ENCODE measurements at regions not wholly inside any gene's neighbourhood (a gene's known extent, or its start where the extent isn't known, plus 50 kb on each side); places are given as distances from the start of the nearest gene placed in this dataset.

- no peaks in the 10 kb centered on the region for H3K36me3 Mint-ChIP-seq (ENCODE audit: insufficient read depth in 2 of 2)
- DNase-seq = no peak
- peaks cover 0 to 2% of the 10 kb centered on the region in 2 donors for H3K9me3 Mint-ChIP-seq
- H3K27me3 Mint-ChIP-seq (ENCODE audit: low read depth) = no peaks in the 10 kb centered on the region
- H3K4me3 Mint-ChIP-seq = no peak overlapping the region
- H3K4me1 Mint-ChIP-seq (ENCODE audit: low read depth) = no peaks in the 10 kb centered on the region
- ATAC-seq (replicated peaks in 1 of 2) = no peak
- H3K27ac Mint-ChIP-seq = no peak overlapping the region
Observed at GRCh38 chr7:125529249-125529648, 599.6 kb upstream of the POT1 start.

- no peaks in the 10 kb centered on the region for H3K36me3 Mint-ChIP-seq (ENCODE audit: insufficient read depth in 2 of 2)
- no peaks in the 10 kb centered on the region for H3K27me3 Mint-ChIP-seq (ENCODE audit: low read depth)
- no peak for DNase-seq
- peaks cover 0 to 4% of the 10 kb centered on the region in 2 donors for H3K9me3 Mint-ChIP-seq
- no peak for ATAC-seq (replicated peaks in 1 of 2)
- no peak overlapping the region for H3K27ac Mint-ChIP-seq
- H3K4me1 Mint-ChIP-seq (ENCODE audit: low read depth) = no peaks in the 10 kb centered on the region
- no peak overlapping the region for H3K4me3 Mint-ChIP-seq
Observed at GRCh38 chr7:125526958-125527357, 597.3 kb upstream of the POT1 start.

GRCh38 chr7:125526092-125526491 lies 596.5 kb upstream of the POT1 start:
- no peak for ATAC-seq (replicated peaks in 1 of 2)
- peaks cover 0 to 4% of the 10 kb centered on the region in 2 donors for H3K9me3 Mint-ChIP-seq

GRCh38 chr7:125516194-125516593 lies 586.6 kb upstream of the POT1 start:
- H3K36me3 Mint-ChIP-seq (ENCODE audit: insufficient read depth in 2 of 2) = no peaks in the 10 kb centered on the region
- no peak for ATAC-seq (replicated peaks in 1 of 2)
- H3K4me3 Mint-ChIP-seq = no peak overlapping the region
- no peak overlapping the region for H3K27ac Mint-ChIP-seq
- H3K4me1 Mint-ChIP-seq (ENCODE audit: low read depth) = no peaks in the 10 kb centered on the region
- no peaks in the 10 kb centered on the region for H3K27me3 Mint-ChIP-seq (ENCODE audit: low read depth)
- H3K9me3 Mint-ChIP-seq = peaks cover 3 to 4% of the 10 kb centered on the region in 2 donors
- DNase-seq = no peak

More at GRCh38 chr7:125526092-125526491, 596.5 kb upstream of the POT1 start:
- H3K4me1 Mint-ChIP-seq (ENCODE audit: low read depth) = no peaks in the 10 kb centered on the region
- no peak overlapping the region for H3K27ac Mint-ChIP-seq
- H3K4me3 Mint-ChIP-seq = no peak overlapping the region
- H3K36me3 Mint-ChIP-seq (ENCODE audit: insufficient read depth in 2 of 2) = no peaks in the 10 kb centered on the region
- DNase-seq = no peak
- no peaks in the 10 kb centered on the region for H3K27me3 Mint-ChIP-seq (ENCODE audit: low read depth)

- H3K27ac Mint-ChIP-seq = no peak overlapping the region
- DNase-seq (no peak), ATAC-seq (replicated peaks in 1 of 2) (no peak)
- no peaks in the 10 kb centered on the region for H3K4me1 Mint-ChIP-seq (ENCODE audit: low read depth)
- no peaks in the 10 kb centered on the region for H3K27me3 Mint-ChIP-seq (ENCODE audit: low read depth)
- peaks cover 0 to 3% of the 10 kb centered on the region in 2 donors for H3K9me3 Mint-ChIP-seq
- no peak overlapping the region for H3K4me3 Mint-ChIP-seq
- no peaks in the 10 kb centered on the region for H3K36me3 Mint-ChIP-seq (ENCODE audit: insufficient read depth in 2 of 2)
Observed at GRCh38 chr7:125512373-125512772, 582.7 kb upstream of the POT1 start.

- Mint-ChIP-seq H3K27ac (no peak overlapping the region), H3K36me3 (ENCODE audit: insufficient read depth in 2 of 2) (no peaks in the 10 kb centered on the region), H3K27me3 (ENCODE audit: low read depth) (no peaks in the 10 kb centered on the region), H3K9me3 (peaks cover 0 to 3% of the 10 kb centered on the region in 2 donors), H3K4me1 (ENCODE audit: low read depth) (no peaks in the 10 kb centered on the region), H3K4me3 (no peak overlapping the region)
- ATAC-seq (replicated peaks in 1 of 2) (no peak), DNase-seq (no peak)
Observed at GRCh38 chr7:125511310-125511709, 581.7 kb upstream of the POT1 start.

GRCh38 chr7:125506331-125506730 lies 576.7 kb upstream of the POT1 start:
- peaks cover 0 to 3% of the 10 kb centered on the region in 2 donors for H3K9me3 Mint-ChIP-seq

GRCh38 chr7:125504848-125505247 lies 575.2 kb upstream of the POT1 start:
- DNase-seq (no peak), ATAC-seq (replicated peaks in 1 of 2) (no peak)
- no peaks in the 10 kb centered on the region for H3K36me3 Mint-ChIP-seq (ENCODE audit: insufficient read depth in 2 of 2)
- no peak overlapping the region for H3K4me3 Mint-ChIP-seq
- H3K9me3 Mint-ChIP-seq = peaks cover 3% of the 10 kb centered on the region in 2 donors
- H3K27me3 Mint-ChIP-seq (ENCODE audit: low read depth) = no peaks in the 10 kb centered on the region
- H3K4me1 Mint-ChIP-seq (ENCODE audit: low read depth) = no peaks in the 10 kb centered on the region
- H3K27ac Mint-ChIP-seq = no peak overlapping the region

More at GRCh38 chr7:125506331-125506730, 576.7 kb upstream of the POT1 start:
- no peak overlapping the region for H3K4me3 Mint-ChIP-seq
- H3K27ac Mint-ChIP-seq = no peak overlapping the region
- no peaks in the 10 kb centered on the region for H3K27me3 Mint-ChIP-seq (ENCODE audit: low read depth)
- no peaks in the 10 kb centered on the region for H3K4me1 Mint-ChIP-seq (ENCODE audit: low read depth)
- DNase-seq (no peak), ATAC-seq (replicated peaks in 1 of 2) (no peak)
- no peaks in the 10 kb centered on the region for H3K36me3 Mint-ChIP-seq (ENCODE audit: insufficient read depth in 2 of 2)

GRCh38 chr7:125495997-125496396 lies 566.4 kb upstream of the POT1 start:
- no peaks in the 10 kb centered on the region for H3K27me3 Mint-ChIP-seq (ENCODE audit: low read depth)
- no peaks in the 10 kb centered on the region for H3K4me1 Mint-ChIP-seq (ENCODE audit: low read depth)
- H3K36me3 Mint-ChIP-seq (ENCODE audit: insufficient read depth in 2 of 2) = no peaks in the 10 kb centered on the region
- DNase-seq (no peak), ATAC-seq (replicated peaks in 1 of 2) (no peak)
- no peak overlapping the region for H3K4me3 Mint-ChIP-seq
- H3K9me3 Mint-ChIP-seq = peaks cover 4 to 8% of the 10 kb centered on the region in 2 donors
- no peak overlapping the region for H3K27ac Mint-ChIP-seq

GRCh38 chr7:125492521-125492920 lies 562.9 kb upstream of the POT1 start:
- Mint-ChIP-seq H3K4me3 (no peak overlapping the region), H3K27ac (no peak overlapping the region), H3K4me1 (ENCODE audit: low read depth) (no peaks in the 10 kb centered on the region), H3K36me3 (ENCODE audit: insufficient read depth in 2 of 2) (no peaks in the 10 kb centered on the region), H3K27me3 (ENCODE audit: low read depth) (no peaks in the 10 kb centered on the region), H3K9me3 (peaks cover 5 to 7% of the 10 kb centered on the region in 2 donors)
- ATAC-seq (replicated peaks in 1 of 2) (no peak), DNase-seq (no peak)

- no peaks in the 10 kb centered on the region for H3K4me1 Mint-ChIP-seq (ENCODE audit: low read depth)
- DNase-seq (no peak), ATAC-seq (replicated peaks in 1 of 2) (no peak)
- H3K27ac Mint-ChIP-seq = no peak overlapping the region
- peaks cover 5 to 7% of the 10 kb centered on the region in 2 donors for H3K9me3 Mint-ChIP-seq
- no peaks in the 10 kb centered on the region for H3K27me3 Mint-ChIP-seq (ENCODE audit: low read depth)
- no peaks in the 10 kb centered on the region for H3K36me3 Mint-ChIP-seq (ENCODE audit: insufficient read depth in 2 of 2)
- H3K4me3 Mint-ChIP-seq = no peak overlapping the region
Observed at GRCh38 chr7:125491137-125491536, 561.5 kb upstream of the POT1 start.

- Mint-ChIP-seq H3K9me3 (peaks cover 5% of the 10 kb centered on the region in 2 donors), H3K27ac (no peak overlapping the region), H3K27me3 (ENCODE audit: low read depth) (no peaks in the 10 kb centered on the region), H3K4me3 (no peak overlapping the region), H3K4me1 (ENCODE audit: low read depth) (no peaks in the 10 kb centered on the region), H3K36me3 (ENCODE audit: insufficient read depth in 2 of 2) (no peaks in the 10 kb centered on the region)
- DNase-seq (no peak), ATAC-seq (replicated peaks in 1 of 2) (no peak)
Observed at GRCh38 chr7:125490167-125490566, 560.5 kb upstream of the POT1 start.

- ATAC-seq (replicated peaks in 1 of 2) = no peak
- Mint-ChIP-seq H3K9me3 (peaks cover 0 to 3% of the 10 kb centered on the region in 2 donors), H3K27ac (no peak overlapping the region), H3K4me1 (ENCODE audit: low read depth) (no peaks in the 10 kb centered on the region), H3K27me3 (ENCODE audit: low read depth) (no peaks in the 10 kb centered on the region), H3K36me3 (ENCODE audit: insufficient read depth in 2 of 2) (no peaks in the 10 kb centered on the region), H3K4me3 (no peak overlapping the region)
- DNase-seq = no peak
Observed at GRCh38 chr7:125485223-125485622, 555.6 kb upstream of the POT1 start.

- Mint-ChIP-seq H3K4me3 (no peak overlapping the region), H3K27ac (no peak overlapping the region), H3K4me1 (ENCODE audit: low read depth) (no peaks in the 10 kb centered on the region), H3K27me3 (ENCODE audit: low read depth) (no peaks in the 10 kb centered on the region), H3K9me3 (peaks cover 0 to 3% of the 10 kb centered on the region in 2 donors), H3K36me3 (ENCODE audit: insufficient read depth in 2 of 2) (no peaks in the 10 kb centered on the region)
- ATAC-seq (replicated peaks in 1 of 2) (no peak), DNase-seq (no peak)
Observed at GRCh38 chr7:125484755-125485154, 555.1 kb upstream of the POT1 start.
